ENCODE measurements at regions not wholly inside any gene's neighbourhood (a gene's known extent, or its start where the extent isn't known, plus 50 kb on each side); places are given as distances from the start of the nearest gene placed in this dataset.
"Not testable (repeated sequence)": the region's sequence is repeated elsewhere in the genome, so short reads cannot be mapped to it uniquely, and the experiment has no call there.

- no peak for DNase-seq
Measured at GRCh38 chr21:14677013-14677412, 130.9 kb upstream of the SAMSN1 start.

GRCh38 chr21:14675774-14676530 is 129.8 kb upstream of the SAMSN1 start:
- no peak for DNase-seq

GRCh38 chr21:14673649-14674048 is 127.5 kb upstream of the SAMSN1 start:
- no peak for DNase-seq

GRCh38 chr21:14672466-14672865 is 126.4 kb upstream of the SAMSN1 start:
- DNase-seq = no peak

GRCh38 chr21:14670409-14670808 is 124.3 kb upstream of the SAMSN1 start:
- no peak for DNase-seq

GRCh38 chr21:14669092-14669491 is 123.0 kb upstream of the SAMSN1 start:
- not testable (repeated sequence) for DNase-seq

GRCh38 chr21:14657241-14658008 is 111.3 kb upstream of the SAMSN1 start:
- no peak for DNase-seq

GRCh38 chr21:14646893-14647292 is 100.8 kb upstream of the SAMSN1 start:
- no peak for DNase-seq

- no peak for DNase-seq
Measured at GRCh38 chr21:14645702-14646101, 99.6 kb upstream of the SAMSN1 start.

GRCh38 chr21:14632359-14632758 is 86.2 kb upstream of the SAMSN1 start:
- DNase-seq = no peak

GRCh38 chr21:14630556-14631069 is 84.5 kb upstream of the SAMSN1 start:
- DNase-seq = no peak

- no peak for DNase-seq
Measured at GRCh38 chr21:14629461-14629860, 83.3 kb upstream of the SAMSN1 start.

- DNase-seq = not testable (repeated sequence)
Measured at GRCh38 chr21:14623079-14623478, 77.0 kb upstream of the SAMSN1 start.

GRCh38 chr21:14620152-14620551 is 74.0 kb upstream of the SAMSN1 start:
- DNase-seq = no peak

- no peak for DNase-seq
Measured at GRCh38 chr21:14617871-14618270, 71.8 kb upstream of the SAMSN1 start.

GRCh38 chr21:14617040-14617393 is 70.9 kb upstream of the SAMSN1 start:
- DNase-seq = no peak

GRCh38 chr21:14616380-14617039 is 70.4 kb upstream of the SAMSN1 start:
- no peak for DNase-seq

GRCh38 chr21:14615359-14615974 is 69.4 kb upstream of the SAMSN1 start:
- no peak for DNase-seq

GRCh38 chr21:14614287-14614686 is 68.2 kb upstream of the SAMSN1 start:
- no peak for DNase-seq

GRCh38 chr21:14613486-14614224 is 67.5 kb upstream of the SAMSN1 start:
- no peak for DNase-seq

GRCh38 chr21:14610119-14610518 is 64.0 kb upstream of the SAMSN1 start:
- not testable (repeated sequence) for DNase-seq

- no peak for DNase-seq
Measured at GRCh38 chr21:14609274-14609673, 63.2 kb upstream of the SAMSN1 start.
